Islet precursor cell (in vitro differentiated cells): ENCODE measurements at regions not wholly inside any gene's neighbourhood (a gene's known extent, or its start where the extent isn't known, plus 50 kb on each side); places are given as distances from the start of the nearest gene placed in this dataset.
"Not testable (repeated sequence)": the region's sequence is repeated elsewhere in the genome, so short reads cannot be mapped to it uniquely, and the experiment has no call there.

Experiments used
- DNase-seq: peaks from one replicate; pipeline ENCODE4 v3.0.0-alpha.2; 2018

GRCh38 chr4:132386130-132386529 lies 763.0 kb upstream of the PCDH10 start:
- DNase-seq, result no peak

GRCh38 chr4:132387060-132387459 lies 762.0 kb upstream of the PCDH10 start:
- DNase-seq, result no peak

DNA sequence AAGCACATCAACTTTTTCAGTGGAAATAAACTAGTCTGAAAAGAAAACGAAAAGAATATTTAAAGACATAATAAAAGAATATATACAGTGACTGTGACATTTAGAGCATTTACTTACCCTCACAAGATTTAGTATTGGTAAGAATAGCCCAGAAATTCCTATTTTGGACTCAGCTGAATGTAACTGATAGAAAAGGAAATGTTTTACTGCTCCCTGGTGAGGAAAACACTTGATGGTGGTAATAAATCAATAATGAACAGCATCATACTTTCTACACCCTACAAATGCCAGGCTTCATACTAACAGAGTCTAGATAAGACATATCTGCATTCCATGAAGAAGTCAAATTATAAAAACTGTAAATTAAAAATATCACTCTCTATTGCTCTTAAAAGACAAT lies 753.5 kb upstream of the PCDH10 start:
- no peak for DNase-seq

- no peak for DNase-seq
Measured at GRCh38 chr4:132396636-132397035, 752.5 kb upstream of the PCDH10 start.

DNA sequence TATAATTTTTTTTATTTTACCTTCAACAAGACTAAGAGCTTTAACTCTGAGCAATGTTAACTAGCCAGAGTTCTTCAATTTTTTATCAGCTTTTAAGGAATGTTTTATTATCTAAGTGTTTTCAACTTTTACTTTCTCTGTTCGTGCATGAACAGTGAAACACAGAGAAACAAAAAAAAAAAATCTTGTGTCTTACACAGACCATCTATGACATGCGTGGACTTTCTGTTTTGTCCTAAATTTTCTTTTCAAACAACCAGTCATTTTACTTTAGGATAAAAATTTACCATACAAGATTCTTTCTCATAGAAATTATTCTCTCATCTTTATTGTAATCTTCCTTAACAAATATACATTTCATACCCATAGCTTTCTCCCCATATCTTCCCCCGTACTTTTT lies 731.9 kb upstream of the PCDH10 start:
- DNase-seq, result no peak

DNA sequence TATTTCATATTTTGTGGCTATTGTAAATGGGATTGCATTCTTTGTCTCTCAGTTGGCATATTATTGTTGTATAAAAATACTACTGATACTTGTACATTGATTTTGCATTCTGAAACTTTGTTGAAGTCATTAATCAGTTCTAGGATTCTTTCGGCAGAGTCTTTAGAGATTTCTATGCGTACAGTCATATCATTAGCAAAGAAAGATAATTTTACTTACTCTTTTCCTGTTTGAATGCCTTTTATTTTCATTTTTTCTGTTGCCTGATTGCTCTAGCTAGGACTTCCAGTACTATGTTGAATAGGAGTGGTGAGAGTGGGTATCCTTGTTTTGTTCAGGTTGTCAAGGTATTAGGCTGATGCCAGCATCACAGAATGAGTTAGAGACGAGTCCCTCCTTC lies 722.0 kb upstream of the PCDH10 start:
- DNase-seq, result no peak

DNA sequence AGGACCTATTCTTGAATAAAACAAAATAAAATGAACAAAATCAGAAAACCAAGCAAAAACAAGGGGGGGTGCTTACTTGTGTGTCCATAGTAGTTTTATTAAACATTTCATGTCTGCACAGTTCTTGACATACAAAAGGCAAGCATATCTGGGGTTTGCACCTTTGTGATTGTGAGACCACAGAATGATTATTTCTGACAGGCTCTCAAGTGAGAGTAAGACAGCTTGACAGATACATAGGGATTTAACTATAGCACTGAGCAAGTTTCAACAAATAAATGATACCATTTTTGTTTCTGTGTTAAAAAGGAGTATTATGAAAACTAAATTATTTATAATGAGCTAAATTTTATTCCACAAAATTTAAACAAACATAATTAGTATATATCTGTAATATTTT lies 712.0 kb upstream of the PCDH10 start:
- no peak for DNase-seq

- DNase-seq, result no peak
Measured at GRCh38 chr4:132445386-132445785, 703.7 kb upstream of the PCDH10 start.

DNA sequence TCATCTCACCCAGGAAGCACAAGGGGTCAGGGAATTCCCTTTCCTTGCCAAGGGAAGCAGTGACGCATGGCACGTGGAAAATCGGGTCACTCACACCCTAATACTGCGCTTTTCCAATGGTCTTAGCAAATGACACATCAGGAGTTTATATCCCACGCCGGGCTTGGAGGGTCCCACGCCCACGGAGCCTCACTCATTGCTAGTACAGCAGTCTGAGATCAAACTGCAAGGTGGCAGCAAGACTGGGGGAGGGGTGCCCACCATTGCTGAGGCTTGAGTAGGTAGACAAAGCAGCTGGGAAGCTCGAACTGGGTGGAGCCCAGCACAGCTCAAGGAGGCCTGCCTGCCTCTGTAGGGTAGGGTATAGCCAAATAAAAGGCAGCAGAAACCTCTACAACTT lies 691.1 kb upstream of the PCDH10 start:
- not testable (repeated sequence) for DNase-seq

DNA sequence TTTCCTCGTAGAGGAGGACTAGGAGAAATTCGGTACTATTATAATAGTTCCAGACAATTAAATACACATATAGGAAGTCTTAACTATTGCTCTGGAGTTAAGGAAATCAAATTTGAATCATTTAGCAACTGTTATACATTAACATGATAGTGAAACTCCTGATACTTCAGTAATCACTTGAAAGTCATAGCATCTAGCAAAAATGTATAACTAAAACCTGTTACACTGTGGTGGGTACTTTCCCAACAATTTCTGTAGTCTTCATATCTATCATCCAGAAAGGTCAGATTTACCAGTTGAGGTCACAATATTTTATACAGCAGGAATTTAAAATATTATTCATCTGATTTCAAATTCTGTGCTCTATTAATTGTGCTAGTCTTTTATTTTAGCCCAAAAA lies 669.6 kb upstream of the PCDH10 start:
- DNase-seq, result no peak

DNA sequence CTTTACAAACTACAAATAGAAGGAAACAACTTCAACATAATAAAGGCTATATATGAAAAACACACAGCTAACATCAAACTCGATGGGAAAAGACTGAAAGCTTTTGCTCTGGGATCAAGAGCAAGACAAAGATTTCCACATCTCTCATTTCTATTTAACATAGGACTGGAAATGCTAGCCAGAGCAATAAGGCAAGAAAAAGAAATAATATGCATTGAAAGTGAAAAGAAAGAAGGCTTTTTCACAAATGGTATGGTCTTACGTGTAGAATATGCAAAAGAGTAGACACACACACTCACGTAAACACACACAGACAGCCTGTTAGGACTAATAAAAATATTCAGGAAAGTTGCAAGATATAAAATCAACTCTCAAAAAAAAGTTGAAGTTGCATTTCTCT lies 660.5 kb upstream of the PCDH10 start:
- no peak for DNase-seq

- DNase-seq, result no peak
Measured at GRCh38 chr4:132493476-132493875, 655.6 kb upstream of the PCDH10 start.

DNA sequence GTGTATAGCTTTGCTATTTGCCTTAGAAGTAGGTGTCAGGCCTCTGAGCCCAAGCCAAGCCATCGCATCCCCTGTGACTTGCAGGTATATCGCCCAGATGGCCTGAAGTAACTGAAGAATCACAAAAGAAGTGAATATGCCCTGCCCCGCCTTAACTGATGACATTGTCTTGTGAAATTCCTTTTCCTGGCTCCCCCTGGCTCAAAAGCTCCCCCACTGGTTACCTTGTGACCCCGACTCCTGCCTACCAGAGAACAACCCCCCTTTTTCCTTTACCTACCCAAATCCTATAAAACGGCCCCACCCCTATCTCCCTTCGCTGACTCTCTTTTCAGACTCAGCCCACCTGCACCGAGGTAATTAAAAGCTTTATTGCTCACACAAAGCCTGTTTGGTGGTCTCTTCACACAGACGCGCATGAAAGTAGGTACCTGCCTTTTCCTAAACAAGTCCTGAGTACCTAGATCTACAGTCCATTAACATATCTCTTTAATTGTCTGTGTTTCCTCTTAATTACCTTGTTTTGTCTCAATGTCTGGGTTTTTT lies 653.8 kb upstream of the PCDH10 start:
- DNase-seq, result not testable (repeated sequence)

DNA sequence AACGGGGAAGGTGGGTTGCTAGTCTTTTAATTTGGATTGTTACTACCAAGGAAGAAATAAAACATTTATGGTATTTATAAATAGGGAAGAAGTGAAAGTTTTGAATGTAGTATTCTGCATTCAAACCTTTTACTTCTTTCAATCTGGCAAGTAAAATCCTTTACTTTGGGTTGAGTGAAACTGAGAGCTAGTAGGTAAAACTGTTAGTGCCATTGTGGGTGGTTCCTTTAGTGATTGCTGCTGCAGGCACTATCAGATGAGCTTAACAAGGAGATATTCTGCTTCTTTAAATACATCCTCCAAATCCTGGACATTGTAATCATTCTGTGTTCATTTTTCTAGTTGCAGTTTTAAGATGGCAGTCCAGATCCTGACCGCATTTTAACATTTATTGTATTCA lies 650.9 kb upstream of the PCDH10 start:
- no peak for DNase-seq

DNA sequence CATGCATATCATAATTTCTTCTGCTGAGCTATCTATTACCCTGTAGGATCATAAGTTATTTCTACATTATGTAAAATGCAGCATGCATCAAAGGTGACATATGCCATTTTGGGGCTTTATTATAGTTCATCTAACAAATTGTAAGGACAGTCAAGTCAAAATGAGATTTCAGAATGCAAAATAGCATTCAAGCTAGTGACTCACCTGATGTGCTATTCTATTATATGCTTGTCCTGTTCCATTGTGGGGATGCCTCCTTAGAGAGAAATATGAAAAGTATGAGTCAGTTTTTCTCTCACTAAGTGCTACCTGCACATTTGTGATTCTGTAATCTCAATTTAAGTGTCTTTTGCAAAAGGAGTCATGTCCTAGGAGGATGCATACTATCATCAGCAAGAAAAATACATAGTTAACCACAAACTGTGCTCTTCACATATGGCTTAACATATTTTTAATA lies 647.0 kb upstream of the PCDH10 start:
- DNase-seq, result no peak

DNA sequence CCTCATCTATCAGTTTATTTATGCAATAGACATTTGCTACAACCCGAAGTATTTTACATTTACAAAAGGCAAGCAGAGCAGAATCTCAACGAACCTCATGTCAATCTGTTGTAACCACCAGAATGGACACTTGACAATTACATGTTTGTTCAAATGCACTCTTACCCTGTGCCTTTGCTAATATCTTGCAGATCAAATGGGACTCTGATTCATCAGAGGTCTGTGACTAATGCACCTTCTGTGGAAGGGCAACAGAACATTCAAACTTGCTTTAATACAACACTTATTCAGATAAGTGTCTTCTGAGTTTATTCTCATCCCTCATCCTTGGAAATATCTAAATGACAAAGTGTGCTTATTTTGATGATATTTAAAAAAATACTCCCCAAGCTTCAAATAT lies 644.7 kb upstream of the PCDH10 start:
- no peak for DNase-seq

- DNase-seq, result no peak
Measured at GRCh38 chr4:132506568-132506967, 642.5 kb upstream of the PCDH10 start.

DNA sequence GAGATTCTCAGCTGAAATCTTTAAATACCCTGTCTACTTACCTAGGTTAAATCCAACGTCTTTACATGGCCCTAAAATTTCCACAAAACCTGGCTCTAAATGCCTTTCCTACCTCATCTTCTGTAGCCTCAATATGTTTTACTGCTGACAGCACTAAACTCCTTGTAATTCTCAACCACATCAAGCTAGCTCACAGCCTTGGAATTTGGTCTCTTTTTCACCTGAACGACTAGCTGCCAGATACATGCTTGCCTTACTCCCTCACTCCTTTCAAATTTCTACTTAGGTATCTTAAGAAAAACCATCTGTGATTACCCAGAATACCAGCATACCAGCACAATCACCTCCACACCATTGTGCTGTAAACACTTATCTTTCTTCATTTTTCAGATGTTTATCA lies 635.6 kb upstream of the PCDH10 start:
- DNase-seq, result peak; percentile 74

- no peak for DNase-seq
Measured at GRCh38 chr4:132526652-132527051, 622.4 kb upstream of the PCDH10 start.

DNA sequence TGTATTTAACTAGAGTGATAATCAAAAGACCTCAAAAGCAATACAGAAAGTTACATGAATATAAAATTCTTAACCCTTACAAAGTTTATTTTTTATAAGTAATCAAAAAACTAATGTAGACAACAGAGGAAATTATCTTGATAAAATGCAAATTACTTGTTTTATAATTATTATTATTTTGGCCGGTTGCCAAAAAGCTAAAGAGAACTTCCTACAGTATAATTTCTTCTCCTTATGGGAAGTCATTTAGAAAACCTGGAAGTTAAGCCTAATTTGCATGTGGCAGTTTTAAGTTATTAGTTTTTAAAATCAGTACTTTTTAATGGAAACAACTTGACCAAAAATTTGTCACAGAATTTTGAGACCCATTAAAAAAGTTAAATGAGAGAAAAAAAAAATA lies 621.3 kb upstream of the PCDH10 start:
- no peak for DNase-seq

DNA sequence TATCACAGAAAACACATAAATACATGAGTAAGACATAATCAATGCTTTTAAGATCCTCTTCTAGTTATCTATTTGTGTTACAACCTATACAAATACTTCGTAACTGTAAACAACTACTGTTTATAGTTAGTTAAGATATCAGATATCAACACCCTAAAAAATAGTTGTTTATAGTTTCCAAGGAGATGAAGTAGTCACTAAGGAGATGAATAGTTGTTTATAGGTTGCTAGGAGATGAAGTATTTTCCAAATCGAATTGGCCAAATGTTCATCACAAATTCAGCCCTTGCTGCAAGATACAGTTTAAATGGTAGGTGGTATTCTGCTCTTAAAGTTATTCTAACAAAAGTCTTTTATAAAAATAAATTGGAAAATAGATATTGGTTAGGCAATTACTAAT lies 618.2 kb upstream of the PCDH10 start:
- no peak for DNase-seq

GRCh38 chr4:132540268-132540667 lies 608.8 kb upstream of the PCDH10 start:
- DNase-seq, result peak; percentile 59

GRCh38 chr4:132540797-132541196 lies 608.3 kb upstream of the PCDH10 start:
- DNase-seq, result no peak

- peak; percentile 81 for DNase-seq
Measured at GRCh38 chr4:132542228-132542627, 606.9 kb upstream of the PCDH10 start.

DNA sequence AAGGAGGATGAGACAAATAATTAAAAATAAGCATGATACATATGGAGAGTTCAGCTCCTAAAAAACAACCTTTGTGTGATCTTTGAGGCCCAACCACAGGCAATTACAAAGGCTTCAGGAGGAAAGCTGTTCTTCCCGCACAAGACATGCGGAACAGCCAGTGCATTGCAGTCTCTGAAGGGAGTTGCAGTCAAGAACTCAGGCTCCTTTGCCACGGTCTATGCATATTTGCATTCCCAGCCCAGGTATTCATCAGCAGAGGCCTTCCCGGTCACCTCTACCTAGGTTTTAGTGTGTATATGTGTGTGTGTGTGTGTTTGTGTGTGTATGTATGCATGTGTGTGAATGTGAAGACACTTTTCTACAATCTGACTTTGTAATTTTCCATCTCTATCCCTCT lies 600.6 kb upstream of the PCDH10 start:
- peak; percentile 54 for DNase-seq

GRCh38 chr4:132556316-132556715 lies 592.8 kb upstream of the PCDH10 start:
- DNase-seq, result no peak
